ENCODE measurements at regions not wholly inside any gene's neighbourhood (a gene's known extent, or its start where the extent isn't known, plus 50 kb on each side); places are given as distances from the start of the nearest gene placed in this dataset.
A peak's percentile ranks its signal among the peaks of the same experiment; 100 is the strongest.
"Not testable (repeated sequence)": the region's sequence is repeated elsewhere in the genome, so short reads cannot be mapped to it uniquely, and the experiment has no call there.

GRCh38 chr6:127406722-127407121 is 52.5 kb downstream of the KIAA0408 start:
- FAIRE-seq, result not testable (repeated sequence)

- no peak for FAIRE-seq
Measured at GRCh38 chr6:127406122-127406521, 53.1 kb downstream of the KIAA0408 start.

GRCh38 chr6:127404594-127405178 is 54.5 kb downstream of the KIAA0408 start:
- no peak for FAIRE-seq

GRCh38 chr6:127404133-127404532 is 55.1 kb downstream of the KIAA0408 start:
- FAIRE-seq, result no peak

GRCh38 chr6:127403636-127404035 is 55.6 kb downstream of the KIAA0408 start:
- no peak for FAIRE-seq

- FAIRE-seq, result no peak
Measured at GRCh38 chr6:127402890-127403617, 56.1 kb downstream of the KIAA0408 start.

GRCh38 chr6:127397729-127398630 is 54.6 kb upstream of the ECHDC1 start:
- peak; percentile 65 for FAIRE-seq

GRCh38 chr6:127397171-127397597 is 53.8 kb upstream of the ECHDC1 start:
- not testable (repeated sequence) for FAIRE-seq
